T-cell (primary cell): ENCODE measurements at regions not wholly inside any gene's neighbourhood (a gene's known extent, or its start where the extent isn't known, plus 50 kb on each side); places are given as distances from the start of the nearest gene placed in this dataset.
"Not testable (repeated sequence)": the region's sequence is repeated elsewhere in the genome, so short reads cannot be mapped to it uniquely, and the experiment has no call there.

Source experiments
- ATAC-seq, 4 experiments: fragments of 200-7000 bp in 3 of 4; fragments of 150-1000 bp in 1 of 4; cut with Tn5 transposase; replicated peaks in 1 of 4; 1 replicate in 3 of 4; 2 replicates in 1 of 4; pipeline ENCODE4 v1.10.0; 2021; ENCODE audit warnings: moderate library complexity in 3 of 4, mild to moderate bottlenecking in 2 of 4, moderate number of reproducible peaks in 1 of 4
- CTCF ChIA-PET, 2 donors: fragments of 300-600 bp; sonication (Branson Sonifier 250); formaldehyde crosslinking; loops; one replicate each; lab custom pipeline; 2022; ENCODE audit warnings: antibody characterized with exemption in 2 of 2; lab: Charles Lee
- POLR2A ChIA-PET, 2 donors: fragments of 300-600 bp; sonication (Branson Sonifier 250); formaldehyde crosslinking; loops; one replicate each; lab custom pipeline; 2022; ENCODE audit warnings: antibody characterized with exemption in 2 of 2; lab: Charles Lee
- DNase-seq, 35 experiments: peaks; one replicate each; pipeline versions ENCODE4 v3.0.0 to v3.0.0-alpha.2; 2013 to 2023
- H3K27ac ChIP-seq: one replicate; pipeline ENCODE4 v1.5.1; 2013; ENCODE audit warnings: low read length
- H3K27me3 ChIP-seq, 2 experiments: replicated peaks in 1 of 2; 1 replicate in 1 of 2; 2 replicates in 1 of 2; pipeline versions ENCODE4 v1.6.1 to v1.7.0; 2013; ENCODE audit warnings: low read length in 1 of 2, mixed read lengths in 1 of 2; ENCODE audit not compliant: control insufficient read depth in 2 of 2, insufficient read depth in 2 of 2; ENCODE audit errors: extremely low read depth in 1 of 2
- H3K36me3 ChIP-seq, 2 donors: 1 replicate in 1 of 2; 2 replicates in 1 of 2; pipeline versions ENCODE4 v1.6.1 to v1.7.0; 2013; ENCODE audit warnings: low read length in 1 of 2; ENCODE audit not compliant: control insufficient read depth in 2 of 2, insufficient read depth in 1 of 2; ENCODE audit errors: extremely low read depth in 1 of 2
- H3K4me1 ChIP-seq, 2 experiments: 1 replicate in 1 of 2; 2 replicates in 1 of 2; pipeline versions ENCODE4 v1.6.1 to v1.7.0; 2013; ENCODE audit warnings: low read length in 2 of 2, mixed read lengths in 1 of 2; ENCODE audit not compliant: insufficient read depth in 2 of 2, control insufficient read depth in 1 of 2; ENCODE audit errors: extremely low read depth in 1 of 2
- H3K4me3 ChIP-seq, 2 donors: 1 replicate in 1 of 2; 2 replicates in 1 of 2; pipeline versions ENCODE4 v1.5.1 to v1.7.0; 2013; ENCODE audit warnings: mild to moderate bottlenecking in 2 of 2, low read length in 1 of 2, moderate library complexity in 1 of 2; ENCODE audit not compliant: control insufficient read depth in 1 of 2; ENCODE audit errors: extremely low read depth in 1 of 2
- H3K9me3 ChIP-seq: 2 replicates; pipeline ENCODE4 v1.7.0; 2013
- H3K27ac Mint-ChIP-seq, 2 donors: one replicate each; pipeline ENCODE4 v1.8.0; 2020 to 2021; ENCODE audit warnings: mild to moderate bottlenecking in 2 of 2, mixed read lengths in 2 of 2
- H3K27me3 Mint-ChIP-seq, 2 donors: one replicate each; pipeline ENCODE4 v1.8.0; 2021 to 2022; ENCODE audit warnings: mixed read lengths in 2 of 2
- H3K36me3 Mint-ChIP-seq: one replicate; pipeline ENCODE4 v1.8.0; 2021; ENCODE audit warnings: mixed read lengths
- H3K4me1 Mint-ChIP-seq, 3 donors: one replicate each; pipeline ENCODE4 v1.8.0; 2020 to 2022; ENCODE audit warnings: mixed read lengths in 3 of 3, mild to moderate bottlenecking in 1 of 3
- H3K4me3 Mint-ChIP-seq, 3 donors: one replicate each; pipeline ENCODE4 v1.8.0; 2020 to 2022; ENCODE audit warnings: mild to moderate bottlenecking in 3 of 3, mixed read lengths in 3 of 3, moderate library complexity in 3 of 3
- H3K9me3 Mint-ChIP-seq, 3 donors: one replicate each; pipeline ENCODE4 v1.8.0; 2020 to 2022; ENCODE audit warnings: mixed read lengths in 3 of 3
- WGBS: methylation state at CpG from one replicate; pipeline ENCODE4 v1.1.5; 2013; ENCODE audit warnings: missing lambda C conversion rate; ENCODE audit not compliant: insufficient coverage; 5-methylcytosine and 5-hydroxymethylcytosine counted together

DNA sequence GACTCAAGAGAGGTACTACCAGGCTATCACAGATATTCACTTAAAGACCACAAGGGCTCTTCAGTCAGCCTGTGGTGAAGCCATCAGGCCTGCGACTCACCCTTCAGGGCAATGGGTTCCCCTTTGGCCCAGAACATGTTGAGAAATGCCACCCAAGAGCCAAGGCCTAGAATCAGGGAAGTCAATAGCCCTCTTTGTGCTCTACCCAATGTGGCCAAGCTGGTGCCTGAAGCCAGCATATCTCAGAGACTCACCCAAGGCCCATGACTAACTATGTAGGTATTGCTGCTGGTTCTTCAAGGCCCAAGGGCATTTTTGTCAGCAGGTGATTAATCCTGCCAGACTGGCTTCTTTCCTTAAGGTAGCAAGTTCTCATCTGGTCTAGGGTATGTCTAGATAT is 338.9 kb upstream of the SETBP1 start:
- no peaks in the 10 kb centered on the region for H3K4me1 Mint-ChIP-seq
- ATAC-seq, result no peak
- no peaks in the 10 kb centered on the region for H3K9me3 ChIP-seq
- 83% methylated on average over 1 of the region's 1 CpG for WGBS
- H3K4me3 Mint-ChIP-seq, result no peak overlapping the region
- no peaks in the 10 kb centered on the region for H3K36me3 Mint-ChIP-seq
- no peaks in the 10 kb centered on the region for H3K27me3 ChIP-seq
- no peak overlapping the region for H3K27ac Mint-ChIP-seq
- no peak for DNase-seq
- CTCF ChIA-PET, result no interaction called here
- no peak overlapping the region for H3K4me3 ChIP-seq
- H3K4me1 ChIP-seq, result no peaks in the 10 kb centered on the region
- POLR2A ChIA-PET, result no interaction called here
- H3K27ac ChIP-seq, result no peak overlapping the region
- peaks cover 18 to 33% (median 25%) of the 10 kb centered on the region in 3 donors for H3K9me3 Mint-ChIP-seq
- H3K36me3 ChIP-seq, result no peaks in the 10 kb centered on the region
- no peaks in the 10 kb centered on the region for H3K27me3 Mint-ChIP-seq

DNA sequence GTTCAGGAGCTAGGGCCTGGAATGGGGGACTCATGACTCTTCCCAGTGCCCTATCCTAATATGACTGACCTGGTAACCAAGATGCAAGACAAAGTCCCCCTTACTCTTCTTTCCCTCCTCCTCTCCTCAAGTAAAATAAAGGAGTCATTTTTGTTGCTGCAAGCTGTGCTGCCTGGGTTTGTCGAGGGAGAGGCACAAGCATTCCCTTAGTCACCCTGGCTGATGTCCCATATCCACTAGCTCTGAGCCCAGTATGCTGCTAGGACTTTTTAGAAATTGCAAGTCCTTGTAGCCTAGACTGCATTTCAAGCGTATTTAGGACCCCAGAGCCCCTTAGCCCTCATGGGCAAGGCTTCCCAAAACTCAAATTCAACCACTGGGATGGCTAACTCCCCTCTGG is 338.5 kb upstream of the SETBP1 start:
- Histone ChIP-seq H3K4me3 (no peak overlapping the region), H3K27me3 (no peaks in the 10 kb centered on the region), H3K9me3 (no peaks in the 10 kb centered on the region), H3K36me3 (no peaks in the 10 kb centered on the region), H3K4me1 (no peaks in the 10 kb centered on the region), H3K27ac (no peak overlapping the region)
- DNase-seq (no peak), ATAC-seq (no peak)
- 49% methylated on average over 2 of the region's 2 CpGs for WGBS
- Mint-ChIP-seq H3K27me3 (no peaks in the 10 kb centered on the region), H3K4me1 (no peaks in the 10 kb centered on the region), H3K9me3 (peaks cover 15 to 33% (median 25%) of the 10 kb centered on the region in 3 donors), H3K27ac (no peak overlapping the region), H3K4me3 (no peak overlapping the region), H3K36me3 (no peaks in the 10 kb centered on the region)
- POLR2A ChIA-PET, result no interaction called here
- CTCF ChIA-PET, result no interaction called here

DNA sequence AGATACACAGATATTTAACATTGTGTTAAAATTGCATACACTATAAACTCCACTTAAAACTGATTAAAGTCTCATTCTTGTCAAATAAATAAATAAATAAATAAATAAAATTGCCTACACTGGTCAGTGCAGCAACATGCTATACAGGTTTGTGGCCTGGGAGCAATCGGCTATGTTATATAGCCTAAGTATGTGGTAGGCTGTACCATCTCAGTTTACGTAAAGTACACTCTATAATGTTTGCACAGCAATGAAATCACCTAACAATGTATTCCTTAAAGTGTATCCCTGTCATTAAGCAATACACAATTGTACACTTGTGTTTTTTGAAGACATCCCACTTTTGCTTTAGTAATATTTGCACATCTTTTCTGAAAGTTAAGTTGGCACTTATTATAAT is 337.7 kb upstream of the SETBP1 start:
- H3K27ac ChIP-seq, result no peak overlapping the region
- Mint-ChIP-seq H3K4me3 (no peak overlapping the region), H3K9me3 (peaks cover 15 to 28% (median 23%) of the 10 kb centered on the region in 3 donors), H3K4me1 (no peaks in the 10 kb centered on the region), H3K36me3 (no peaks in the 10 kb centered on the region), H3K27me3 (no peaks in the 10 kb centered on the region), H3K27ac (no peak overlapping the region)
- DNase-seq (no peak), ATAC-seq (no peak)
- CTCF ChIA-PET, result no interaction called here
- no peaks in the 10 kb centered on the region for H3K27me3 ChIP-seq
- H3K4me3 ChIP-seq, result no peak overlapping the region
- H3K4me1 ChIP-seq, result no peaks in the 10 kb centered on the region
- H3K36me3 ChIP-seq, result no peaks in the 10 kb centered on the region
- no CpG with 5 or more reads among the region's 2 CpGs for WGBS
- H3K9me3 ChIP-seq, result no peaks in the 10 kb centered on the region
- POLR2A ChIA-PET, result no interaction called here

DNA sequence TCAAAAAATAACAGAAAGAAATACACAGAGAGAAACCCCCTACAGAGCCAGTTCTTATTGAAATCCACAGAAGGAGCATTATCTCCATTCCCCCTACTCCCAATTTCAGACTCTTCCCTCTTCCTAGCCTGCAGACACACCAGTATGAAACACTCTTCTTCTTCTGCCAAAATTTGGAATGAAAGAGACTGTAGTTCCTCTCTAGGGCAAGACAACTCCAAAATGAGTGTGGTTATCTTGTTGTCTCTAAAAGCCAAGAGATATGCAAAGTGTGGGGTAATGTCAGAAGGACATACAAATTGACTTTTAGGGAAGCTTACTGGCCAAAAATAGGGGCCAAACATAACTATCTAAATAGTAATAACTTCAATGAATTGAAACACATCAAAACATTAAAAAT is 337.1 kb upstream of the SETBP1 start:
- ChIA-PET POLR2A (no interaction called here), CTCF (no interaction called here)
- peaks cover 8 to 21% (median 17%) of the 10 kb centered on the region in 3 donors for H3K9me3 Mint-ChIP-seq
- no peaks in the 10 kb centered on the region for H3K4me1 ChIP-seq
- ATAC-seq (no peak), DNase-seq (no peak)
- H3K4me1 Mint-ChIP-seq, result no peaks in the 10 kb centered on the region
- H3K27me3 ChIP-seq, result no peaks in the 10 kb centered on the region
- no peak overlapping the region for H3K27ac Mint-ChIP-seq
- no peaks in the 10 kb centered on the region for H3K36me3 Mint-ChIP-seq
- H3K4me3 ChIP-seq, result no peak overlapping the region
- H3K27me3 Mint-ChIP-seq, result no peaks in the 10 kb centered on the region
- no peaks in the 10 kb centered on the region for H3K36me3 ChIP-seq
- no peak overlapping the region for H3K27ac ChIP-seq
- H3K9me3 ChIP-seq, result no peaks in the 10 kb centered on the region
- H3K4me3 Mint-ChIP-seq, result no peak overlapping the region

DNA sequence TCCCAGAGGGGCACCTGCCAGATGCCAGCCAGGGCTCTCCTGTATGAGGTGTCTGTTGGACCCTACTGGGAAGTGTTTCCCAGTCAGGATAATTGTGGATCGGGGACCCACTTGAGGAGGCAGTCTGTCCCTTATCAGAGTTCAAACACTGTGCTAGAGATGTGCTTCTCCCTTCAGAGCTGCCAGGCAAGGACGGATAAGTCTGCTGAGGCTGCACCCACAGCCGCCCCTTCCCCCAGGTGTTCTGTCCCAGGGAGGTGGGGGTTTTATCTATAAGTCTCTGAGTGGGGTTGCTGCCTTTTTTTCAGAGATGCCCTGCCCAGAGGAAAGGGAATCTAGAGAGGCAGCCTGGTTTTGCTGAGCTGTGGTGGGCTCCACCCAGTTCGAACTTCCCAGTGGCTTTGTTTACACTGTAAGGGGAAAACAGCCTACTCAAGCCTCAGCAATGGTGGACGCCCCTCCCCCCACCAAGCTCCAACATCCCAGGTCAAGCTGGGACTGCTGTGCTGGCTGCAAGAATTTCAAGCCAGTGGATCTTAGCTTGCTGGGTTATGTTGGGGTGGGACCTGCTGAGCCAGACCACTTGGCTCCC is 324.0 kb upstream of the SETBP1 start:
- H3K27me3 Mint-ChIP-seq, result no peaks in the 10 kb centered on the region
- no peaks in the 10 kb centered on the region for H3K36me3 Mint-ChIP-seq
- Histone ChIP-seq H3K4me3 (no peak overlapping the region), H3K27me3 (no peaks in the 10 kb centered on the region), H3K27ac (no peak overlapping the region), H3K36me3 (no peaks in the 10 kb centered on the region), H3K4me1 (no peaks in the 10 kb centered on the region), H3K9me3 (no peaks in the 10 kb centered on the region)
- no peak overlapping the region for H3K4me3 Mint-ChIP-seq
- H3K9me3 Mint-ChIP-seq, result peaks cover 0 to 3% (median 0%) of the 10 kb centered on the region in 3 donors
- 75% methylated on average over 4 of the region's 5 CpGs for WGBS
- ATAC-seq (no peak), DNase-seq (no peak)
- H3K4me1 Mint-ChIP-seq, result no peaks in the 10 kb centered on the region
- POLR2A ChIA-PET, result no interaction called here
- CTCF ChIA-PET, result no interaction called here
- no peak overlapping the region for H3K27ac Mint-ChIP-seq

DNA sequence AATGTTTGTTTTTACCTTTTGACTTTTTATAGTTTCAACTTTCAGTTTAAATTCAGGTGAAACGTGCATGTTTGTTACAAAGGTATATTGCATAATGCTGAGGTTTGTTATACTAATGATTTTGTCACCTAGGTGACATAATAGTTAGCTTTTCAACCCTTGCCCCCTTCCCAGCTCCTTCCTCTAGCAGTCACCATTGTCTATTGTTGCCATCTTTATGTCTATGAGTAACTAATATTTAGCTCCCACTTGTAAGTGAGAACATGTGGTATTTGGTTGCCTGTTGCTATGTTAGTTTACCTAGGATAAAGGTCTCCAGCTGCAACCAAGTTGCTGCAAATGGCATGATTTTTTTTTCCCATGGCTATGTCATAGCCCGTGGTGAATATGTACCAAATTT is 322.3 kb upstream of the SETBP1 start:
- no peak for ATAC-seq
- Histone ChIP-seq H3K4me3 (no peak overlapping the region), H3K36me3 (no peaks in the 10 kb centered on the region), H3K4me1 (no peaks in the 10 kb centered on the region), H3K27me3 (no peaks in the 10 kb centered on the region), H3K27ac (no peak overlapping the region), H3K9me3 (no peaks in the 10 kb centered on the region)
- Mint-ChIP-seq H3K36me3 (no peaks in the 10 kb centered on the region), H3K4me1 (no peaks in the 10 kb centered on the region), H3K9me3 (peaks cover 0 to 3% (median 0%) of the 10 kb centered on the region in 3 donors), H3K27ac (no peak overlapping the region), H3K27me3 (no peaks in the 10 kb centered on the region), H3K4me3 (no peak overlapping the region)
- ChIA-PET CTCF (no interaction called here), POLR2A (interaction anchor here in 1 of 2 donors (0.6 kb wide), 1 partner anchor 1257 kb away, joined by 3 read pairs; no protein-coding TSS in a partner anchor)
- WGBS, result no CpG with 5 or more reads among the region's 2 CpGs
- DNase-seq, result no peak

DNA sequence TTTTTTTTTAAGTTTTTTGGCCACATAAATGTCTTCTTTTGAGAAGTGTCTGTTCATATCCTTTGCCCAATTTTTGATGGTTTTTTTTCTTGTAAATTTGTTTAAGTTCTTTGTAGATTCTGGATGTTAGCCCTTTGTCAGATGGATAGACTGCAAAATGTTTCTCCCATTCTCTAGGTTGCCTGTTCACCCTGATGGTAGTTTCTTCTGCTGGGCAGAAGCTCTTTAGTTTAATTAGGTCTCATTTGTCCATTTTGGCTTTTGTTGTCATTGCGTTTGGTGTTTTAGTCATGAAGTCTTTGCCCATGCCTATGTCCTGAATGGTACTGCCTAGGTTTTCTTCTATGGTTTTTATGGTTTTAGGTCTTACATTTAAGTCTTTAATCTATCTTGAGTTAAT is 320.9 kb upstream of the SETBP1 start:
- not testable (repeated sequence) for H3K27ac Mint-ChIP-seq, ATAC-seq

More for the DNA sequence above, 320.9 kb upstream of the SETBP1 start:
- H3K36me3 ChIP-seq, H3K4me1 ChIP-seq, H3K4me3 Mint-ChIP-seq, CTCF ChIA-PET, H3K27me3 ChIP-seq, POLR2A ChIA-PET, H3K9me3 Mint-ChIP-seq, H3K9me3 ChIP-seq, H3K27me3 Mint-ChIP-seq, H3K36me3 Mint-ChIP-seq, DNase-seq, H3K4me3 ChIP-seq, H3K27ac ChIP-seq, H3K4me1 Mint-ChIP-seq: not testable (repeated sequence)
- WGBS, result no CpG with 5 or more reads among the region's 1 CpG
